GM23338 (cell line): ENCODE measurements at regions not wholly inside any gene's neighbourhood (a gene's known extent, or its start where the extent isn't known, plus 50 kb on each side); places are given as distances from the start of the nearest gene placed in this dataset.

Experiments
- EZH2 ChIP-seq: fragments of 200-600 bp; sonication (generic); IDR thresholded peaks from one replicate; pipeline ENCODE4 v1.8.0; 2017; ENCODE audit warnings: antibody characterized with exemption, mild to moderate bottlenecking, low read depth; ENCODE audit not compliant: unreplicated experiment
- EZH2phosphoT487 ChIP-seq: fragments of 200-600 bp; sonication (generic); IDR thresholded peaks from one replicate; pipeline ENCODE4 v1.8.1; 2018; ENCODE audit warnings: antibody characterized with exemption; ENCODE audit not compliant: unreplicated experiment
- POLR2AphosphoS5 ChIP-seq: IDR thresholded peaks from 2 replicates; pipeline ENCODE4 v1.6.1; 2016; ENCODE audit warnings: antibody characterized with exemption, low read depth
- TF ChIP-seq, protein P1 (sequence below), 2 experiments: fragments of 200-600 bp in 1 of 2; sonication (generic) in 1 of 2; conservative IDR thresholded peaks; 2 replicates each; pipeline versions ENCODE4 v1.5.1 to v1.6.1; 2016 to 2017; ENCODE audit warnings: antibody characterized with exemption in 2 of 2, low read depth in 2 of 2, mild to moderate bottlenecking in 2 of 2, moderate library complexity in 1 of 2
- TF ChIP-seq, protein P2 (sequence below): IDR thresholded peaks from one replicate; pipeline ENCODE4 v1.6.1; 2018; ENCODE audit warnings: antibody characterized with exemption; ENCODE audit not compliant: unreplicated experiment
- TF ChIP-seq, protein P3 (sequence below): IDR thresholded peaks from 2 replicates; pipeline ENCODE4 v1.6.1; 2016; ENCODE audit warnings: antibody characterized with exemption

DNA sequence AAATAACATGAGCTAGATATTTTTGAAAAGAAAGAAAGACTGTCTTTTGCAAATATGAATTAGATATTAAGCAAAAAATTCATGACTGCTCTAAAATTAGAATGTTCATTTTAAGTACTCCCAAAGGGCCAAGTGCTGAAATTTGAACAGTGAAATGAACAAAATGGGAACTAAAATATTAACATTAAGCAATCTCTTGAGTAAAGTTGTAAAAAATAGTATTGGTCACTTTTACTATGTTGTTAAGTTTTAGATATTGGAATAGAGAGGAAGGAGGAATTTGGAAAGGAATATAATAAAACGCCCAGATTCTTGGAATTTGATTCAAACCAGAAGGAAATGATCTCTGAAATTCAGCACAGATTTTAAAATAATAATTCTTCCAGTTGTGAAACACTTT is 125.9 kb upstream of the ANK2 start:
- TF ChIP-seq, protein P1, sequence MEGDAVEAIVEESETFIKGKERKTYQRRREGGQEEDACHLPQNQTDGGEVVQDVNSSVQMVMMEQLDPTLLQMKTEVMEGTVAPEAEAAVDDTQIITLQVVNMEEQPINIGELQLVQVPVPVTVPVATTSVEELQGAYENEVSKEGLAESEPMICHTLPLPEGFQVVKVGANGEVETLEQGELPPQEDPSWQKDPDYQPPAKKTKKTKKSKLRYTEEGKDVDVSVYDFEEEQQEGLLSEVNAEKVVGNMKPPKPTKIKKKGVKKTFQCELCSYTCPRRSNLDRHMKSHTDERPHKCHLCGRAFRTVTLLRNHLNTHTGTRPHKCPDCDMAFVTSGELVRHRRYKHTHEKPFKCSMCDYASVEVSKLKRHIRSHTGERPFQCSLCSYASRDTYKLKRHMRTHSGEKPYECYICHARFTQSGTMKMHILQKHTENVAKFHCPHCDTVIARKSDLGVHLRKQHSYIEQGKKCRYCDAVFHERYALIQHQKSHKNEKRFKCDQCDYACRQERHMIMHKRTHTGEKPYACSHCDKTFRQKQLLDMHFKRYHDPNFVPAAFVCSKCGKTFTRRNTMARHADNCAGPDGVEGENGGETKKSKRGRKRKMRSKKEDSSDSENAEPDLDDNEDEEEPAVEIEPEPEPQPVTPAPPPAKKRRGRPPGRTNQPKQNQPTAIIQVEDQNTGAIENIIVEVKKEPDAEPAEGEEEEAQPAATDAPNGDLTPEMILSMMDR (conservative IDR thresholded peaks at IDR 0.05; ENCODE audit: low read depth in 2 of 2): no peak
- TF ChIP-seq, protein P2, sequence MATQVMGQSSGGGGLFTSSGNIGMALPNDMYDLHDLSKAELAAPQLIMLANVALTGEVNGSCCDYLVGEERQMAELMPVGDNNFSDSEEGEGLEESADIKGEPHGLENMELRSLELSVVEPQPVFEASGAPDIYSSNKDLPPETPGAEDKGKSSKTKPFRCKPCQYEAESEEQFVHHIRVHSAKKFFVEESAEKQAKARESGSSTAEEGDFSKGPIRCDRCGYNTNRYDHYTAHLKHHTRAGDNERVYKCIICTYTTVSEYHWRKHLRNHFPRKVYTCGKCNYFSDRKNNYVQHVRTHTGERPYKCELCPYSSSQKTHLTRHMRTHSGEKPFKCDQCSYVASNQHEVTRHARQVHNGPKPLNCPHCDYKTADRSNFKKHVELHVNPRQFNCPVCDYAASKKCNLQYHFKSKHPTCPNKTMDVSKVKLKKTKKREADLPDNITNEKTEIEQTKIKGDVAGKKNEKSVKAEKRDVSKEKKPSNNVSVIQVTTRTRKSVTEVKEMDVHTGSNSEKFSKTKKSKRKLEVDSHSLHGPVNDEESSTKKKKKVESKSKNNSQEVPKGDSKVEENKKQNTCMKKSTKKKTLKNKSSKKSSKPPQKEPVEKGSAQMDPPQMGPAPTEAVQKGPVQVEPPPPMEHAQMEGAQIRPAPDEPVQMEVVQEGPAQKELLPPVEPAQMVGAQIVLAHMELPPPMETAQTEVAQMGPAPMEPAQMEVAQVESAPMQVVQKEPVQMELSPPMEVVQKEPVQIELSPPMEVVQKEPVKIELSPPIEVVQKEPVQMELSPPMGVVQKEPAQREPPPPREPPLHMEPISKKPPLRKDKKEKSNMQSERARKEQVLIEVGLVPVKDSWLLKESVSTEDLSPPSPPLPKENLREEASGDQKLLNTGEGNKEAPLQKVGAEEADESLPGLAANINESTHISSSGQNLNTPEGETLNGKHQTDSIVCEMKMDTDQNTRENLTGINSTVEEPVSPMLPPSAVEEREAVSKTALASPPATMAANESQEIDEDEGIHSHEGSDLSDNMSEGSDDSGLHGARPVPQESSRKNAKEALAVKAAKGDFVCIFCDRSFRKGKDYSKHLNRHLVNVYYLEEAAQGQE: no peak
- TF ChIP-seq EZH2 (no peak), POLR2AphosphoS5 (no peak), EZH2phosphoT487 (no peak)
- TF ChIP-seq, protein P3, sequence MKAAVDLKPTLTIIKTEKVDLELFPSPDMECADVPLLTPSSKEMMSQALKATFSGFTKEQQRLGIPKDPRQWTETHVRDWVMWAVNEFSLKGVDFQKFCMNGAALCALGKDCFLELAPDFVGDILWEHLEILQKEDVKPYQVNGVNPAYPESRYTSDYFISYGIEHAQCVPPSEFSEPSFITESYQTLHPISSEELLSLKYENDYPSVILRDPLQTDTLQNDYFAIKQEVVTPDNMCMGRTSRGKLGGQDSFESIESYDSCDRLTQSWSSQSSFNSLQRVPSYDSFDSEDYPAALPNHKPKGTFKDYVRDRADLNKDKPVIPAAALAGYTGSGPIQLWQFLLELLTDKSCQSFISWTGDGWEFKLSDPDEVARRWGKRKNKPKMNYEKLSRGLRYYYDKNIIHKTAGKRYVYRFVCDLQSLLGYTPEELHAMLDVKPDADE: no peak
